SIG-M5 treated with dmso at 0.1 percent for 504 hours (cell line): ENCODE measurements at regions not wholly inside any gene's neighbourhood (a gene's known extent, or its start where the extent isn't known, plus 50 kb on each side); places are given as distances from the start of the nearest gene placed in this dataset.
"Not testable (repeated sequence)": the region's sequence is repeated elsewhere in the genome, so short reads cannot be mapped to it uniquely, and the experiment has no call there.

Experiments
- DNase-seq: peaks from one replicate; lab custom pipeline; 2025; ENCODE audit not compliant: unreplicated experiment; lab: John Stamatoyannopoulos, UW

DNA sequence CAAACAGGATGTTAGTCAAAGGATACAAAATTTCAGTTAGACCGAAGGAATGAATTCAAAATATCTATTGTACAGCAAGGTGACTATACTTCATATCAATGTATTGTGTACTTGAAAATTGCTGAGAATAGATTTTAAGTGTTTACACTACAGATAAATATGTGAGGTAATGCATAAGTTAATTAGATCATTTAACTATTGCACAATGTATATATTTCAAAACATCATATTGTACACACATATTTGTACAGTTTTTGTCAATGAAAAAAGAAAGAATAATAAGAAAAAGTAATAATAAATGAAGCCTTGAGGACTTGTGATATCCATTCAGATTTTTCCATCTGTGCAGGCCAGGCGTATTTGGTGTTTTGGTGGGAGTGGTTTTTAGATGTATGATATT is 367.4 kb upstream of the SNX7 start:
- DNase-seq: no peak

DNA sequence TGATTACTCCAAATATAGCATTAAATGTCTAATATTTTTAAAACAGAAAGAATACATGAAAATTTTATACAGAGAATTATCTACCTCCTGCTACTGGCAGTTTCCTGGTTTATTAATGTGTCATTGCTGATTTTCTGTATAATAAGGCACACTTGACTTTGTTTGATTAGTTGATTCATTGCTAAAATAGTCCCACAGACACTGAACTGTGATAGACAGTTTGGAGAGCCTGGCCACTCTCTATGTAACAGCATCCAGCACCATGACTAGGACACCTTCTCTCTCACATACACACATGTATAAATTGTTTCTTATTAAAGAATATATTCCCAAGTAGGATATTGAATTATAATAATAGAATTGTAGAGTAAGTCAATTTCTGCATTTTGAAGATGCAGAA is 368.5 kb upstream of the SNX7 start:
- no peak for DNase-seq

DNA sequence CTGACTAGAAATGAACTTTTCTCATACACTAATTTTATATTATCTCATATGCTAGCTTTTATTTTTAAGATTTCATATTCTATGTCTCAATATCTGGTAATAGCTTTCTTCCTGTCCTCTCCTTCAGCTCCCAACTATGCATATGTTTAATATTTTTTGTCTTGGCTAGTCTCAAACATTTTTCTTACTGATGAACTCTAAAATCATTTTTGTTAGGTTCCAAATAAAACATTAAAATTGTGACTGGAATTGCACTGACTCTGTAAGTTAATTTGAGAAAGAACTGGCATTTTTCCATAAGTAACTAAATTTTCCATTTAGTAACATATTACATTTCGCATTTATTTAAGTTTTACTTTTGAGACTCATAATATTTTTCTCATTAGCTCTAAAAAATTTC is 368.5 kb upstream of the DPYD start:
- DNase-seq: no peak

DNA sequence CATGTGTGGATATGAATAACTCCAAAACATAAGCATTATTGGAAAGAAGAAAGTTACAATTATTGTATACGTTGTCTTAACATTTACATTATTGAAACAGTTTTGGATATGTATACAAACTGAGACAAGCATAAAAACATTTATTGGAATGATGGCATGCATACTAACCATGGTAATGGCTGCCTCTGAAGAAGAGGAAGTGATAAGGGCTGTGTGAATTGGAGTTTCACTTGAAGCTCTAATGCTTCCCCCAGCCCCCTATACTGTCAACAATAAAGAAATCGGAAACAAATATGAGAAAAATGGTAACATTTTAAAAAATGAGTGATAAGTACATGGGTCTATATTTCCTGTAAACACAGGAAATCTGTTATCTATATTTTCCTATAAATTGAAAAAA is 367.7 kb upstream of the DPYD start:
- no peak for DNase-seq

DNA sequence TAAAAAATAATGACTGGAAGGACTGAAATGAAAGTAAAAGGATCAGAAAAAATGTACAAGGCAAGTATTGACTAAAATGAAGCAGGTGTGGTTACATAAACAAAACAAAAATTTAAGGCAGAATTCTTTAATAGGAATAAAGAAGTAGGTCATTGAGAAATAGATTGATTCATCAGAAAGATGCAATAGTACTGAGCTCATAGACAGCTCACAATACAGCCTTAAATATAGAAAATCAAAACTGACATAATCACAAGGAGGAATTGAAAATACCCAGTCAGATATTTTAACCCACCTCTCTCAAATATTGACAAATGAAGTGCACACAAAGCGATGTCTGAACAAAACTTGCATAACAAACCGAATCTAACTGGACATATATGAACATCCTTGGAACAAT is 366.8 kb upstream of the DPYD start:
- DNase-seq: no peak

DNA sequence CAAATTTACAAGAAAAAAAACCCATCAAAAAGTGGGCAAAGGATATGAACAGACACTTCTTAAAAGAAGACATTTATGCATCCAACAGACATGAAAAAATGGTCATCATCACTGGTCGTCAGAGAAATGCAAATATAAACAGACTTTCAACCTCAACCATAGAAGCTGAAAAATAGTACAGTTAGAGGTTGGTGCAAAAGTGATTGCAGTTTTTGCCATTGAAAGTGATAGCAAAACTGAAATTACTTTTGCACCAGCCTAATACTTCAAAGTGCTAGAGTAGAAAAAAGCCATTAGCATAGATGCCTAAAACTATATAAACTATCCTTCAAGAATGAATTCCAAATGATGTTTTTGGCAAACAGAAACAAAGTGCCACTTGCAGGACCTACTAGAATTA is 365.8 kb upstream of the DPYD start:
- DNase-seq: no peak

DNA sequence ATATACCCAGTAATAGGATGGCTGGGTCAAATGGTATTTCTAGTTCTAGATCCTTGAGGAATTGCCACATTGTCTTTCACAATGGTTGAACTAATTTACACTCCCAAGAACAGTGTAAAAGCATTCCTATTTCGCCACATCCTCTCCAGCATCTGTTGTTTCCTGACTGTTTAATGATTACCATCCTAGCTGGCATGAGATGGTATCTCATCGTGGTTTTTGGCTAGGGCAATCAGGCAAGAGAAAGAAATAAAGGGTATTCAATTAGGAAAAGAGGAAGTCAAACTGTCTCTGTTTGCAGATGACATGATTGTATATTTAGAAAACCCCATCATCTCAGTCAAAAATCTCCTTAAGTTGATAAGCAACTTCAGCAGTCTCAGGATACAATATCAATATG is 364.5 kb upstream of the DPYD start:
- not testable (repeated sequence) for DNase-seq

DNA sequence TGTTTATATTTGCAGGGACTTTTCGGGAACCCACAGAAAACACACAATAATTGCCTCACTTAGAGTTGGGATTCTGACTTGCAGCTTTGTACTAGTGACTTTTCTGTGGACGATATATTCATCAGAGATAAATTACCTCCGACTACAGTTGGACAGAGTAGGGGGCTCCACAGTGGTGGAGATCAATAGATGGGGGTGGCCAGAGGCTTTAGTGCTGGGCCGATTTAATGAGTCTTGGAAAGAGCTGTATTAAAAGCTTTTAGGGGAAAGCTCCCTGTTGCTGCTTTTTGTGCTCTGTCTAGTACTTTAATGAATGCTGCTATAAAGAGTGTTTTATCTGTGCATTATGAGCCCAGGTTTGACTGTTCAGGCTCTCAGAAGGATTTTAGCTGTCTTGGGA is 359.2 kb upstream of the DPYD start:
- DNase-seq: no peak

DNA sequence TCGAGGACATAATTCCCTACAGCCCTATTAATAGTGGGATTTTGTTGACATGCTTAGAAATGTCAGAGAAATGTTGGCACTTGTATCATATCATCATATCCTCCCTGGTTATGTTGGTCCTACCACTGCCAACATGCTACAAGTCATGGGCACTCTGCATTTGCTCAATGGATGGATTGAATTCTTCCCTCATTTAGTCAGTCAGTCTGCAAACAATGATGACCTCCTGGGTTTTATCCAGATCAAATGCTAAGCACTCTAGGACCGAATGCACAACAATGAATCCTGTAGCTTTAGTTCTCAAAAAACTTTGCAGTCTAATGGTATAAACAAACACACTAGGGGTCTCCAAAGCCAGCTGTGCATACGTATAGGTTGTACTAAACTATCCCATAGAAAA is 357.2 kb upstream of the DPYD start:
- no peak for DNase-seq

DNA sequence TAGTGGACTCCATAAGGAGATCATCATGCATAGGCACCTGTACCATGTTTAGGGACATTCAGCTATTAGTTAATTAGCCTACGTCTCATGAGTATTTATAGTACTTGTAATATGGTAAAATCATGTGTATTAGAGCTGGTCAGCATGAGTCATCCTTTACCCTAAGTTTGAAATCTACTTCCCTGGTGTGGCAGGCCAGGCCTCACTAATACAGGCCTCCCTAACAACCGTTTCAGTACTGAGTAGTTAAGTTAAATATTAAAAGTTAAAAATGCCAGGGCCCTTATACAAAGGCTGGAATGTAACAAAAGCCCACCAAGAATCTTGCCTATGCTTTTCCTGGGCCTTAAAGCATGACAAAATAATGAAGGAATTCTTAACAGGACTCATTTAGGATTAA is 356.3 kb upstream of the DPYD start:
- no peak for DNase-seq

DNA sequence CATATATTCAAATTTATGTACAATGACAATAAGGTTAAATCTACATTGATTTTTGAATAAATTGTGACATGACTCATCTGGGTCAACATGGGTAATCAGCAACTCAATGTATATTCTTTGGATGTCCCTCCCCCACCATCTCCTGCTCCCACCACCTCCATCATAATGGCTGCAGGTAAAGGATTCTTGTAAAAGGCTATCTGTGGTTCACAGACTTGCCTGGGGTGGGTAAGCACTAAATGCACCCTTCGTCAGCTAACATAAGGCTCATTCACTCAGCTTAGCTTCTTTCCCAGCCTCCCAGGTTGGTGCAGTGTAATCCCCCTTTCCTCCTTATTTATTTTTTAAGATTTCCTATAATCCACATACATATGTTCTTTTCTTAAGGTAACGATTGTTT is 355.7 kb upstream of the DPYD start:
- no peak for DNase-seq

DNA sequence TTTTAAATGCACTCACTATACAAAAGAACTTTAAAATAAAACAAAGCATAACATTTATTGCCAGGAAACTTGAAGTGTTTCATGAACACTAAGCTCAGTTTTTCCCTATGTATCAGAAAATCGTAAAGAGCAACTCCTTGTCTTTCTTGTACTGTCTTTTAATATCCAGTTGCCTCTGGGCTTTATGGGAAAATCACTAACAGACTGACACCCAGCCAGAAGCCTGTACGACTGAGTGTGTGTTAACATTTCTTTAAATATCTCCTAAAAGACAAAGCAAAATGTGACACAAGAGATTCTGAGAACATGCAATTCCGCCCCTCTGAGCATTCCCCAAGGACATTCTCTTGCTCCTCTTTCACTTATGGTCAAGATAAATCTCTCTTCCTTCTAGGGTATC is 347.5 kb upstream of the DPYD start:
- no peak for DNase-seq

DNA sequence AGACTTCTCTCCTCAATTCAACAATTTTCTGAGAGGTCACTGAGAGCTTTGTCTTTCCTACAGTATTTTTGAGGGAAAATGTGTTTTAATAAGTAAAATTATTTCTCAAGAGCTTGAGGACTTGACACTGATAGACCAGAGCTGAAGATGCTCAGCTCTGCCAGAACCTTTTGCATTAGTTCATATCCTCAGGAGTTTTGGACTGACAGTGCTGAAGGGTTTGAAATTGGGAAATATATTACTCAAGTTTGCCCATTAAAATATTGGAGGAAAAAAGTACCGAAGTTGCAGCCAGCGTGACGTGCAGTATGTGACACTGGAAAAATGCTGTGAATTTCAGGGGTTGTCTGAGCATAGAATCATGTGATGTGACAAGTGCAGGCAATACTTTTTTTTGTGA is 346.6 kb upstream of the DPYD start:
- no peak for DNase-seq

DNA sequence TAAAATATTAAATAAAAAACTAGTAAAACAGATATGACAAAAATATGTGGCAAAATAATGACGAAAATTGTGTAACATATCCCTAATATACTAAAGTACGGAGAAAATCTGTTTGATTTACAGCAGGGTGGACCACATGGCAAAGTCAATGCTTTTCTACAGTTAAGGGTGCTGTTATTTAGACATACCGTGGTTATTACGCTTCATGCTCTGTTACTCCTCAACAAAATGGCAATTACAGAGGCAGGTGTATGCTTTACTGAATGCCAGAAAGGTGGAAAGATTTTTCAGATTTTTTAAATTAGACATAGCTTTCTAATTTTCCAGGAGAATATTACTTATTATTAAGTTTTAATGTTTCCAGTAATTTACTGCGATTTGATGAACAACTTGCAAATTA is 343.9 kb upstream of the DPYD start:
- DNase-seq: no peak

DNA sequence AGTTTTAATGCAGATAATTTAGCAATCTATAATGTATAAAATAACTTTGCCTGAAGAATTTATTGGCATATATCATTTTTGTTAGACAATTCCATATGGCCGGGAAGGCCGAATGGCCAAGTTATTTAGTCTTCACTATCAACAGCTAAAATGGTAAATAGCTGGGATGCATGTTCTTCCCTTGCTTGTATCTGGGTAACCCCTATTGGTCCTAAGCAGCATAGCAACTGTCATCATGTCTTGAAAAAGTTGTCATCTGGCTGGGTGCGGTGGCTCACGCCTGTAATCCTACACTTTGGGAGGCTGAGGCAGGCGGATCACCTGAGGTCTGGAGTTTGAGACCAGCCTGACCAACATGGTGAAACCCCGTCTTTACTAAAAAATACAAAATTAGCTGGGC is 340.0 kb upstream of the DPYD start:
- no peak for DNase-seq

DNA sequence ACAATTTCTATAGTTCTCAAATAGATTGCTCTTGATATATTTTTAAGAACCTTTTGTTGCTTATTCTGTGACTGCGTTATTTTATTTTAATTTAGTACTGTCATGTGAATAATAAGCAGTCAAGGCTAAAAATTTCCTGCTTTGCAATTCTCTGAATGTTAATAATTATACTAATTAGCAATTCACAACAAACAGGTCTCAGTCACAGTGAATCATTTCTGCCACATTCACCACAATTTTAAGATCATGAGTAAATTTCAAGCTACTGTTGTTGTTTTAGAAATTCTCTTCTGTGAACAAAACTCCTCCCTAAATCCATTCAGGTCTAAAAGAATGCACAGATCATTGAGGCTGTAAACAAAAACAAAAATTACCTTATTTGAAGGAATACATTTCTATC is 339.6 kb upstream of the DPYD start:
- DNase-seq: no peak

DNA sequence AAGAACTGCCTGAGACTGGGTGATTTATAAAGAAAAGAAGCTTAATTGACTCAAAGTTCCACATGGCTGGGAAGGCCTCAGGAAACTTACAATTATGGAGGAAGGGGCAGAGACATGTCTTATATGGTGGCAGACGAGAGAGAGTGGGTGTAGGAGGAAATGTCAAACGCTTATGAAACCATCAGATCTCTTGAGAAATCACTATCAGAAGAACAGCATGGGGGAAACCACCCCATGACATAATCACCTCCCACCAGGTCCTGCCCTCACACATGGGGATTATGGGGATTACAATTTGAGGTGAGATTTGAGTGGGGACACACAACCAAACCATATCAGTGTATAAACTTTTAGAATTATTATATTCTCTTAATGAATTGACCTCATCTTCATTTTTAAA is 335.9 kb upstream of the DPYD start:
- no peak for DNase-seq

DNA sequence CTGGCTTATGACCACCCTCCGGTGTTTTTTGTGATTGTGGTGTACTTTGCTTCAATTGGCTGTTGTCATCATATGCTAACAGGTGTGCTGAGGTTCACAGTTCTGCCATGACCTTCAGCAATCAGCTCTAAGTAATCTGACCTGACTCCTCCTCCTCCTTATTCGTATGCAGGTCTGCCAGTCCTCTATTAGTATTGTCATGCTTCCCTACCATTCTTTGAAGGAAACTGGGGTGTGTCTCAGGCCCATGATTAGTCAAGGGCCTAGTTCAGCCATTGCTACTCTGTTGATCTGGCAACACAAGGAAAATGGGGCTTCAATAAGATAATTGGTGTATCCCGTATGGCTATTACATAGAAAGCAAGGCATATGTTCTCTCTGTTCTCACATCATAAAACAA is 332.3 kb upstream of the DPYD start:
- no peak for DNase-seq

DNA sequence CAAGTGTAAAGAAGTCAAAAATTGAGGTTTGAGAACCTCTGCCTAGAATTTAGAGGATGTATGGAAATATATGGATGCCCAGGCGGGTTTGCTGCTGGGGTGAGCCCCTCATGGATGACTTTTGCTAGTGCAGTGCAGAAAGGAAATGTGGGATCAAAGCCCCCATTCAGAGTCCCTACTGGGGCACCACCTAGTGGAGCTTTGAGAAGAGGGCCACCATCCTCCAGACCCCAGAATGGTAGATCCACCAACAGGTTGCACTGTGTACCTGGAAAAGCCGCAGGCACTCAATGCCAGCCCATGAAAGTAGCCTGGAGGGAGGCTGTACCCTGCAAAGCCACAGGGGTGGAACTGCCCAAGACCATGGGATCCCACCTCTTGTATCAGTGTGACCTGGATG is 330.7 kb upstream of the DPYD start:
- DNase-seq: no peak

DNA sequence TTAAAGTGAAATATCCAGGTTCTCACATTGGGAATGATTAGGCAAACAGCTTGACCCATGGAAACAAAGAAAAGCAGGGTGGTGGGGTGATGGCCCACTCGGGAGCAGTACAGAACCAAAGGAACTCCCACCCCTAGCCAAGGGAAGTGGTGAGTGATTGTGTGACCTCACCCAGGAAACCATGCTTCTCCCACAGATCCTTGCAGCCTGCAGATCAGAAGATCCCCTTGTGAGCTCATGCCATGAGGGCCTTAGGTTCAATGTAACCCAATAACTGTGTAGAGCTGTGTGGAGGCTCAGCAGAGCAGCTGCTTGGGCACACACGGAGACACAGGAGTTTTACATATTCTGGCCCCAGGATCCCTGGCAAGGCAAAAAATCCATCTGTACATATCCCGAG is 311.8 kb upstream of the DPYD start:
- DNase-seq: no peak

DNA sequence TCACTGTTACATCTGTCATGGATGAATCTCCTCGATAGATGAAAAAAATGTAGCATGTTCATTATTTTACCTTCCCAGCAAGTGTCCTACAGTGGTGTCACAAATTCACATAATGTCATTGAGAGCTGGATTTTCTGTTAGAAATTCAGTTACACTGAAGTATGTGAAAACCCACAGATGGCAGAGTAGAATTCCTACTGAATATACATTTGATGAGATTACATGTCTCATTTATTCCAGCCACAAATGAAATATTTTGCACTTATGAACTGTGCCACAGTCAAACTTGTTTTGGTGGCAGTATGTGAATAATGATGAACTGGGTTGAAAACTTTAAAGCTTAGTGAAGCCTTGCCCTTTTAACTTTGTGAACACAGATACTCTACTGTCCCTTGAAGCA is 301.9 kb upstream of the DPYD start:
- DNase-seq: no peak

DNA sequence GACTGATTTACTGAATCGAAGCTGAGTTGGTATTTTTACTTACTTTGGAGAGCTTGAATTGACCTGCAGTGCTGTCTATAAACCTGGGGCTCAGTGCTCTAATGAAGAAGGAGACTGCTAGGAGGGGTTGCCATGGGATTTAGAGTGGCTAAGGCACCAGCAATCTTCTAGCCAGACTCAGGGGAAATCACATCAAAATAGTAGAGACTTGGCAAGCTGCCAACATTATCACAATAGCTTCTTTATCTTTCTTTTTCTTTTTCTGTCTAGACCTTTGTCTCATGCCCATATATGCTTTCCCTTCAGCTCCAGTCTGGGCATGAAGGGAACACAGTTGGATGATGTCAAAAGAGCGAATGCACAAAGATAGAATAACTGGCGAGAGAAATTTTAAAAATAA is 301.1 kb upstream of the DPYD start:
- no peak for DNase-seq

DNA sequence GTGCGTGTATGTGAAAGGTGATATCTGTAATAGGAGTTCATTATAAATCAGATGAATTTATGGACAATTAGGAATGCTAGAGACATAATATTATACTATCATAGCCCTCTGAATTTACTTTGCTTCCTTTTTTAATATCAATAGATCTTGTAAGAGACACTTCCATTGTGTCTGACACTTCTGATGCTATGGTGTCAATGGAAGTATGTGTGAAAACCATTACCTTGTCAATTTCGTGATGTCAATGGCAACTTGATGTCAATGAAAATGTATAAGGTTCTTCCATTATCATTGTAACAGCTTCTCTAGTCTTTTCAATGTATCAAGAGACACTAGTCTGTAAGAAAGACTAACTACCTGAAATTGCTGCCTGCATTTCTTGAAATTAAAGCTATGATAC is 296.8 kb upstream of the DPYD start:
- no peak for DNase-seq

DNA sequence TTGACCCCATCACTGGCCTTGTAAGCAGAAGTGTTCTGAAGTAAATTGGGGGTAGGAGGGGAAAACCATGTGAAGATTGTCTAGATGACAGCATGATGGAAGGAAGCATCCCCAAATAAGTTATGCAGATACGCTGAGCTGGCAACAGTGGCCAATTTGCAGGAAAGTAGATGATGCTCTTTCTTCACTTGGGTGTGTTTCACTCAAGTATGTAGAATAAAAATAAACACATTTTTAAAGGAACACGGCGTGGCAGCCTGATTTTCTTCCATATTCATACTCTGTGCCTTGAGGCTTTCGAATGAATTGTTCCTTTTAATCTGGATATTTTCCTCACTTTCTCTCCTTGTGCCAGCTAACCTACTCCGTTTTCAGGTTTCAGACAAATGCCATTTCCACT is 295.5 kb upstream of the DPYD start:
- no peak for DNase-seq
